Heart left ventricle (tissue), 16 donors: ENCODE measurements at regions not wholly inside any gene's neighbourhood (a gene's known extent, or its start where the extent isn't known, plus 50 kb on each side); places are given as distances from the start of the nearest gene placed in this dataset.

Experiments
- ATAC-seq, 4 donors: fragments of 200-7000 bp; cut with Tn5 transposase; one replicate each; pipeline ENCODE4 v1.9.1; 2020 to 2022; ENCODE audit warnings: moderate library complexity in 4 of 4, mild to moderate bottlenecking in 3 of 4, moderate number of reproducible peaks in 1 of 4
- DNase-seq, 5 donors: peaks; one replicate each; pipeline ENCODE4 v3.0.0-alpha.2; 2020
- H3K27ac ChIP-seq, 12 donors: fragments of 200-600 bp; sonication (generic) in 4 of 12; one replicate each; pipeline versions ENCODE4 v1.5.0 to v1.8.0; 2016 to 2022; ENCODE audit warnings: mild to moderate bottlenecking in 2 of 12
- H3K27me3 ChIP-seq, 9 donors: fragments of 200-600 bp; sonication (generic) in 2 of 9; one replicate each; pipeline versions ENCODE4 v1.5.1 to v1.8.0; 2016 to 2022; ENCODE audit warnings: mild to moderate bottlenecking in 3 of 9
- H3K36me3 ChIP-seq, 9 donors: fragments of 200-600 bp; sonication (generic) in 2 of 9; one replicate each; pipeline versions ENCODE4 v1.5.0 to v1.8.0; 2018 to 2022; ENCODE audit warnings: mild to moderate bottlenecking in 2 of 9
- H3K4me1 ChIP-seq, 12 donors: fragments of 200-600 bp; sonication (generic) in 4 of 12; one replicate each; pipeline versions ENCODE4 v1.5.0 to v1.8.0; 2016 to 2022; ENCODE audit warnings: mild to moderate bottlenecking in 3 of 12
- H3K4me3 ChIP-seq, 12 donors: fragments of 200-600 bp; sonication (generic) in 4 of 12; one replicate each; pipeline versions ENCODE4 v1.5.0 to v1.8.0; 2017 to 2022; ENCODE audit warnings: mild to moderate bottlenecking in 9 of 12, moderate library complexity in 4 of 12
- H3K9me3 ChIP-seq, 12 donors: fragments of 200-600 bp; sonication (generic) in 4 of 12; one replicate each; pipeline versions ENCODE4 v1.5.0 to v1.8.0; 2016 to 2022; ENCODE audit warnings: mild to moderate bottlenecking in 1 of 12
- CTCF ChIP-seq, 12 donors: fragments of 200-600 bp; sonication (generic) in 4 of 12; IDR thresholded peaks; one replicate each; pipeline versions ENCODE4 v1.5.0 to v1.8.0; 2018 to 2022; ENCODE audit warnings: antibody characterized with exemption in 12 of 12, mild to moderate bottlenecking in 5 of 12
- POLR2A ChIP-seq, 2 donors: fragments of 450-650 bp; IDR thresholded peaks; one replicate each; pipeline ENCODE4 v1.6.1; 2017; ENCODE audit warnings: antibody characterized with exemption in 2 of 2, mild to moderate bottlenecking in 2 of 2, moderate library complexity in 2 of 2
- WGBS, 4 donors: extraction: QIAGEN DNeasy Blood & Tissue Kit in 2 of 4; methylation state at CpG; one replicate each; pipeline versions ENCODE4 v1.1.5 to v1.1.7; 2013 to 2018; 5-methylcytosine and 5-hydroxymethylcytosine counted together
- intact Hi-C, 10 donors: fragments of 100-400 bp; cut with DNase I; formaldehyde crosslinking; loops; one replicate each; pipeline versions ENCODE4 v1.11.1 to v1.14.2; 2022
- donor health status: ischemic (EF 13 %, LVEDD 7.1; RV severe dilation, severe dysfunction).
- donor health status: healthy with polysubstance abuse.
- donor health status: DM: no; HTN: yes; CAD: no.
- donor health status: DM: no; HTN: no; CAD: no.
- donor health status: ischemic (EF 25% LVEDD 6.9; RV normal size, moderate dysfunction).
- donor health status: ischemic (EF 25% LVEDD 5.7; RV mildly dilated, moderate dysfunction).
- donor health status: healthy.
- donor health status: DM: yes; HTN: yes; CAD: no.
- donor health status: ischemic (EF 35%, LVEDD 5.7; RV mildly dilated, moderate dysfunction).
- donor health status: nonischemic (EF 11% LVEDD 7.7; RV severe dilation, severe dysfunction).
- donor health status: DM: yes; HTN: yes; CAD: no.
- donor health status: PGD.
- donor health status: ischemic (EF 29% LVEDD 5.4; RV normal size, mild dysfunction).
- donor health status: nonischemic (EF 23%, LVEDD 6.1; RV moderate dilation, normal function).

DNA sequence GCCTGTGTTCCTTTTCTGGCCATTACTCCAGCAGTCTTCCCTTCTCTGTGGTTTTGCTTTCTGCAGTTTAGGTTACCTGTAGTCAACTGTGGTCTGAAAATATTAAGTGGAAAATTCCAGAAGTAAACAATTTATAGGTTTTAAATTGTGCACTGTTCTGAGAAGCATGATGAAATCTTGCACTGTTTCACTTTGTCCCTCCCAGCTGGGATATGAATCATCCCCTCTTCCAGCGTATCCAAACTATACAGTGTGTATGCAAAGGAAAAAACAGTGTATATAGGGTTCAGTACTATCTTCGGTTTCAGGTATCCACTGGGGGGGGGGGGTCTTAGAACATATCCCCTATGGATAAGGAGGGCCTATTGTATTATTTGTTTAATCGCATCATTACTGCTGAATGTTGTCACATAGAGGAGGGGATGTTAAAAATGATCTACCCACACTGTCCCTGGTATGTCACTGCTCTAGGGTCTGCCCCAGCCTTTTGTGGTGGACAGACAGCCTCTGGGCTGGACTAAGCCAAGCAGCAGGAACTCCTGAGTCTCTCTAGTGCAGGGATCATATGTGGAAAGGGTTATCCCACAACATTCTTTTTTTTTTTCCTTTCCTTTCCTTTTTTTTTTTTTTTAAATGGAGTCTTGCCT, 109.1 kb upstream of the MAX start:
- DNase-seq: no peak
- Histone ChIP-seq H3K4me1 (peaks cover 0 to 51% (median 0%) of the 10 kb centered on the region in 12 donors), H3K9me3 (no peaks in the 10 kb centered on the region), H3K4me3 (no peak overlapping the region), H3K36me3 (no peaks in the 10 kb centered on the region), H3K27me3 (no peaks in the 10 kb centered on the region), H3K27ac (no peak overlapping the region)
- TF ChIP-seq CTCF (IDR thresholded peaks at IDR 0.05): no peak
- TF ChIP-seq POLR2A (IDR thresholded peaks at IDR 0.05): no peak
- intact Hi-C loops: no loop called here
- no peak for ATAC-seq
- WGBS, 4 donors: 78 to 82% (median 79%) methylated on average over 3 of the region's 3 CpGs

- no peak overlapping the region for H3K4me3 ChIP-seq
- intact Hi-C loops: no loop called here
- H3K9me3 ChIP-seq: no peaks in the 10 kb centered on the region
- H3K36me3 ChIP-seq: no peaks in the 10 kb centered on the region
- TF ChIP-seq CTCF (IDR thresholded peaks at IDR 0.05): no peak
- no peak for TF ChIP-seq POLR2A (IDR thresholded peaks at IDR 0.05)
- peaks cover 0 to 33% (median 0%) of the 10 kb centered on the region in 12 donors for H3K4me1 ChIP-seq
- H3K27me3 ChIP-seq: no peaks in the 10 kb centered on the region
- ATAC-seq (no peak), DNase-seq (no peak)
- no peak overlapping the region for H3K27ac ChIP-seq
Measured at GRCh38 chr14:65213316-65213715, 111.0 kb upstream of the MAX start.

- no peaks in the 10 kb centered on the region for H3K9me3 ChIP-seq
- H3K4me1 ChIP-seq: peaks cover 0 to 20% (median 0%) of the 10 kb centered on the region in 12 donors
- WGBS, 4 donors: 36 to 58% (median 44%) methylated on average over 2 of the region's 2 CpGs
- H3K27me3 ChIP-seq: no peaks in the 10 kb centered on the region
- ATAC-seq (peak; percentile 47 to 86 (median 74)), DNase-seq (peak in 3 of 5 donors; percentile 20 to 45 (median 42))
- intact Hi-C loops: loop anchor here in 1 of 10 donors (5.0 kb wide), 1 partner anchor 613 kb away; no protein-coding TSS in a partner anchor
- TF ChIP-seq CTCF (IDR thresholded peaks at IDR 0.05) (no peak), POLR2A (IDR thresholded peaks at IDR 0.05) (no peak)
- H3K27ac ChIP-seq: no peak overlapping the region
- H3K36me3 ChIP-seq: no peaks in the 10 kb centered on the region
- no peak overlapping the region for H3K4me3 ChIP-seq
Measured at GRCh38 chr14:65214741-65215140, 112.4 kb upstream of the MAX start.

- Histone ChIP-seq H3K36me3 (no peaks in the 10 kb centered on the region), H3K27ac (no peak overlapping the region), H3K4me3 (no peak overlapping the region), H3K4me1 (peaks cover 0 to 11% (median 0%) of the 10 kb centered on the region in 12 donors), H3K9me3 (no peaks in the 10 kb centered on the region), H3K27me3 (no peaks in the 10 kb centered on the region)
- DNase-seq (no peak), ATAC-seq (no peak)
- 92 to 97% (median 95%) methylated on average over 4 of the region's 4 CpGs for WGBS, 4 donors
- intact Hi-C loops: loop anchor here in 1 of 10 donors (5.0 kb wide), 1 partner anchor 608 kb away; no protein-coding TSS in a partner anchor
- no peak for TF ChIP-seq POLR2A (IDR thresholded peaks at IDR 0.05)
- no peak for TF ChIP-seq CTCF (IDR thresholded peaks at IDR 0.05)
Measured at GRCh38 chr14:65219353-65219752, 117.0 kb upstream of the MAX start.
